Panc1 (cell line): ENCODE measurements at regions not wholly inside any gene's neighbourhood (a gene's known extent, or its start where the extent isn't known, plus 50 kb on each side); places are given as distances from the start of the nearest gene placed in this dataset.

Source experiments
- ATAC-seq: fragments of 200-7000 bp; cut with Tn5 transposase; 2 replicates; pipeline ENCODE4 v1.9.1; 2020; ENCODE audit warnings: mild to moderate bottlenecking, moderate library complexity
- BruUV-seq: library from RNA; stranded (reverse); fragments of 400-500 nt; replicated peaks from 2 replicates; lab custom pipeline; 2021; lab: Mats Ljungman, UMichigan
- CTCF ChIA-PET: fragments of 300-600 bp; sonication (Branson Sonifier 250); formaldehyde crosslinking; loops from one replicate; lab custom pipeline; 2022; ENCODE audit warnings: antibody characterized with exemption; lab: Charles Lee
- POLR2A ChIA-PET: fragments of 300-600 bp; sonication (Branson Sonifier 250); formaldehyde crosslinking; loops from one replicate; lab custom pipeline; 2022; ENCODE audit warnings: antibody characterized with exemption; lab: Charles Lee
- DNase-seq: peaks from one replicate; pipeline ENCODE4 v3.0.0-alpha.2; 2010; ENCODE audit warnings: low read depth, low spot score
- H3K27ac ChIP-seq: 2 replicates; pipeline ENCODE4 v1.5.1; 2011; ENCODE audit warnings: mild to moderate bottlenecking, low read length, inconsistent platforms
- H3K27me3 ChIP-seq: fragments of 200-500 bp; sonication (Bioruptor generic); 2 replicates; pipeline ENCODE4 v1.6.0; 2014; ENCODE audit warnings: low read length, inconsistent platforms; ENCODE audit not compliant: control insufficient read depth, insufficient read depth
- H3K36me3 ChIP-seq: fragments of 200-500 bp; sonication (Bioruptor generic); 2 replicates; pipeline ENCODE4 v1.5.1; 2014; ENCODE audit warnings: inconsistent platforms, mild to moderate bottlenecking, low read length, moderate library complexity; ENCODE audit not compliant: control insufficient read depth, insufficient read depth
- H3K4me1 ChIP-seq: 2 replicates; pipeline ENCODE4 v1.5.1; 2011; ENCODE audit warnings: inconsistent platforms, mild to moderate bottlenecking, low read length, moderate library complexity; ENCODE audit not compliant: control insufficient read depth, insufficient read depth
- H3K4me3 ChIP-seq, 2 experiments: 2 replicates each; pipeline ENCODE4 v1.5.1; 2011 to 2012; ENCODE audit warnings: low read depth in 2 of 2, low read length in 2 of 2, mild to moderate bottlenecking in 2 of 2, inconsistent platforms in 1 of 2, moderate library complexity in 1 of 2
- H3K9me3 ChIP-seq: fragments of 200-500 bp; sonication (Bioruptor generic); 2 replicates; pipeline ENCODE4 v1.5.1; 2014; ENCODE audit warnings: low read depth, mild to moderate bottlenecking, inconsistent platforms, low read length, moderate library complexity; ENCODE audit not compliant: control insufficient read depth, insufficient read depth
- CTCF ChIP-seq: fragments of 450-650 bp; IDR thresholded peaks from 2 replicates; pipeline ENCODE4 v1.5.1; 2017; ENCODE audit warnings: mild to moderate bottlenecking
- POLR2AphosphoS5 ChIP-seq: IDR thresholded peaks from 2 replicates; pipeline ENCODE4 v1.6.1; 2012; ENCODE audit warnings: mild to moderate bottlenecking, low read depth, low read length, moderate library complexity
- REST ChIP-seq, 2 experiments: IDR thresholded peaks; 2 replicates each; pipeline ENCODE4 v1.6.1; 2011 to 2012; ENCODE audit warnings: low read depth in 2 of 2, control low read depth in 1 of 2, low read length in 1 of 2, mild to moderate bottlenecking in 1 of 2, moderate library complexity in 1 of 2; ENCODE audit not compliant: insufficient read depth in 1 of 2
- SIN3A ChIP-seq: IDR thresholded peaks from 2 replicates; pipeline ENCODE4 v1.6.1; 2012; ENCODE audit warnings: low read depth, mild to moderate bottlenecking, low read length, moderate library complexity, borderline replicate concordance; ENCODE audit not compliant: insufficient read depth
- TCF7L2 ChIP-seq: IDR thresholded peaks from 2 replicates; pipeline ENCODE4 v1.6.1; 2011; ENCODE audit warnings: mild to moderate bottlenecking, low read depth, low read length, inconsistent platforms
- in situ Hi-C: cut with HindIII; loops from 2 replicates; pipeline ENCODE4 v1.10.0; 2016; ENCODE audit warnings: low sequenced_read_pairs, low pct_unique_long_range_greater_than_20kb
- intact Hi-C: fragments of 100-400 bp; cut with micrococcal nuclease; formaldehyde crosslinking; loops from one replicate; pipeline ENCODE4 v1.10.0; 2022; ENCODE audit not compliant: unreplicated experiment

- no peaks in the 10 kb centered on the region for H3K9me3 ChIP-seq
- in situ Hi-C loops: no loop called here
- H3K36me3 ChIP-seq: no peaks in the 10 kb centered on the region
- TF ChIP-seq POLR2AphosphoS5 (no peak), CTCF (no peak), TCF7L2 (no peak), SIN3A (no peak), REST (IDR thresholded peaks at IDR 0.05; ENCODE audit: insufficient read depth in 1 of 2, low read depth in 2 of 2, low read length in 1 of 2) (no peak)
- ATAC-seq (no peak), DNase-seq (no peak)
- POLR2A ChIA-PET: no interaction called here
- CTCF ChIA-PET: no interaction called here
- no peak overlapping the region for H3K27ac ChIP-seq
- no peak overlapping the region for H3K4me3 ChIP-seq
- no peaks in the 10 kb centered on the region for H3K4me1 ChIP-seq
- intact Hi-C loops: no loop called here
- H3K27me3 ChIP-seq: peaks cover 20% of the 10 kb centered on the region
- BruUV-seq: no TSS peak
Measured at GRCh38 chr15:62291262-62291661, 126.2 kb upstream of the C2CD4B start.

GRCh38 chr15:62296756-62297507 is 131.8 kb upstream of the C2CD4B start:
- DNase-seq (no peak), ATAC-seq (no peak)
- Histone ChIP-seq H3K9me3 (no peaks in the 10 kb centered on the region), H3K4me1 (no peaks in the 10 kb centered on the region), H3K4me3 (no peak overlapping the region), H3K27me3 (peaks cover 6% of the 10 kb centered on the region; the same call in 1 of the 2 replicates), H3K27ac (no peak overlapping the region), H3K36me3 (no peaks in the 10 kb centered on the region)
- in situ Hi-C loops: no loop called here
- no TSS peak for BruUV-seq
- ChIA-PET CTCF (no interaction called here), POLR2A (no interaction called here)
- intact Hi-C loops: no loop called here
- TF ChIP-seq SIN3A (no peak), REST (IDR thresholded peaks at IDR 0.05; ENCODE audit: insufficient read depth in 1 of 2, low read depth in 2 of 2, low read length in 1 of 2) (no peak), TCF7L2 (no peak), POLR2AphosphoS5 (no peak), CTCF (no peak)
